A673 (cell line): ENCODE measurements at regions not wholly inside any gene's neighbourhood (a gene's known extent, or its start where the extent isn't known, plus 50 kb on each side); places are given as distances from the start of the nearest gene placed in this dataset.

Source experiments
- BruUV-seq: library from RNA; stranded (reverse); fragments of 400-500 nt; replicated peaks from 2 replicates; lab custom pipeline; 2021; lab: Mats Ljungman, UMichigan
- CTCF ChIA-PET: fragments of 300-600 bp; sonication (Branson Sonifier 250); formaldehyde crosslinking; loops from one replicate; lab custom pipeline; 2022; ENCODE audit warnings: antibody characterized with exemption; lab: Charles Lee
- POLR2A ChIA-PET: fragments of 300-600 bp; sonication (Branson Sonifier 250); formaldehyde crosslinking; loops from one replicate; lab custom pipeline; 2022; ENCODE audit warnings: antibody characterized with exemption; ENCODE audit not compliant: low non-redundant PET; lab: Charles Lee
- DNase-seq: peaks from one replicate; pipeline ENCODE4 v3.0.0-alpha.2; 2015; ENCODE audit warnings: low spot score
- H3K27ac ChIP-seq: fragments of 200-600 bp; sonication (generic); 2 replicates; pipeline ENCODE4 v1.5.1; 2016; ENCODE audit warnings: mixed run types, low read depth, mild to moderate bottlenecking, mixed read lengths, antibody characterized with exemption, low read length; ENCODE audit not compliant: poor library complexity, severe bottlenecking
- H3K27me3 ChIP-seq: fragments of 200-600 bp; sonication (generic); replicated peaks from 2 replicates; pipeline ENCODE4 v1.6.1; 2017; ENCODE audit warnings: mixed run types, low read depth, mild to moderate bottlenecking, mixed read lengths, antibody characterized with exemption, low read length; ENCODE audit not compliant: insufficient read depth, poor library complexity
- H3K36me3 ChIP-seq: fragments of 200-600 bp; sonication (generic); 2 replicates; pipeline ENCODE4 v1.6.1; 2016; ENCODE audit warnings: mixed run types, mild to moderate bottlenecking, mixed read lengths, antibody characterized with exemption, low read length; ENCODE audit not compliant: insufficient read depth, poor library complexity, severe bottlenecking
- H3K4me1 ChIP-seq: fragments of 200-600 bp; sonication (generic); 2 replicates; pipeline ENCODE4 v1.6.1; 2017; ENCODE audit warnings: mixed run types, mild to moderate bottlenecking, mixed read lengths, antibody characterized with exemption, low read length; ENCODE audit not compliant: insufficient read depth, poor library complexity, severe bottlenecking
- H3K4me3 ChIP-seq: fragments of 200-600 bp; sonication (generic); 2 replicates; pipeline ENCODE4 v1.5.1; 2016; ENCODE audit warnings: low read depth, mixed run types, mild to moderate bottlenecking, mixed read lengths, low read length; ENCODE audit not compliant: poor library complexity, severe bottlenecking
- H3K9me3 ChIP-seq: fragments of 200-600 bp; sonication (generic); 2 replicates; pipeline ENCODE4 v1.6.1; 2016; ENCODE audit warnings: mixed run types, low read depth, mild to moderate bottlenecking, mixed read lengths, antibody characterized with exemption, low read length; ENCODE audit not compliant: poor library complexity, severe bottlenecking
- CTCF ChIP-seq: fragments of 300-800, 200-600 bp; sonication (generic); conservative IDR thresholded peaks from 2 replicates; pipeline ENCODE4 v1.5.1; 2017; ENCODE audit warnings: low read depth, mild to moderate bottlenecking, antibody characterized with exemption, low read length, moderate library complexity, mixed read lengths
- EZH2 ChIP-seq: fragments of 200-600 bp; sonication (generic); IDR thresholded peaks from 2 replicates; pipeline ENCODE4 v1.6.1; 2017; ENCODE audit warnings: borderline replicate concordance, low read depth, mild to moderate bottlenecking, mixed read lengths, antibody characterized with exemption, low read length; ENCODE audit not compliant: poor library complexity, severe bottlenecking
- intact Hi-C: fragments of 100-400 bp; cut with micrococcal nuclease; formaldehyde crosslinking; loops from one replicate; pipeline ENCODE4 v1.10.0; 2022; ENCODE audit not compliant: unreplicated experiment

GRCh38 chr16:64167936-64168335 lies 953.9 kb downstream of the CDH11 start:
- Histone ChIP-seq H3K9me3 (no peaks in the 10 kb centered on the region), H3K4me1 (no peaks in the 10 kb centered on the region), H3K27ac (no peak overlapping the region), H3K36me3 (no peaks in the 10 kb centered on the region), H3K27me3 (no peaks in the 10 kb centered on the region), H3K4me3 (no peak overlapping the region)
- POLR2A ChIA-PET: no interaction called here
- CTCF ChIA-PET: no interaction called here
- intact Hi-C loops: no loop called here
- no peak for DNase-seq
- BruUV-seq: no TSS peak
- TF ChIP-seq CTCF (no peak), EZH2 (no peak)

GRCh38 chr16:64165368-64165767 lies 956.5 kb downstream of the CDH11 start:
- no peaks in the 10 kb centered on the region for H3K4me1 ChIP-seq
- DNase-seq: no peak
- ChIA-PET CTCF (no interaction called here), POLR2A (no interaction called here)
- intact Hi-C loops: no loop called here
- BruUV-seq: no TSS peak
- no peak for TF ChIP-seq CTCF
- TF ChIP-seq EZH2: no peak
- no peaks in the 10 kb centered on the region for H3K27me3 ChIP-seq
- H3K27ac ChIP-seq: no peak overlapping the region
- H3K36me3 ChIP-seq: no peaks in the 10 kb centered on the region
- no peak overlapping the region for H3K4me3 ChIP-seq
- H3K9me3 ChIP-seq: no peaks in the 10 kb centered on the region

GRCh38 chr16:64162613-64163375 lies 959.1 kb downstream of the CDH11 start:
- Histone ChIP-seq H3K27me3 (no peaks in the 10 kb centered on the region), H3K27ac (no peak overlapping the region), H3K4me1 (no peaks in the 10 kb centered on the region), H3K4me3 (no peak overlapping the region), H3K9me3 (no peaks in the 10 kb centered on the region), H3K36me3 (no peaks in the 10 kb centered on the region)
- ChIA-PET CTCF (no interaction called here), POLR2A (interaction anchor here (0.6 kb wide), 1 partner anchor 10 kb away, joined by 3 read pairs; no protein-coding TSS in a partner anchor)
- no peak for TF ChIP-seq EZH2
- TF ChIP-seq CTCF: no peak
- no peak for DNase-seq
- intact Hi-C loops: no loop called here
- no TSS peak for BruUV-seq
